HUES48 (cell line): ENCODE measurements at regions not wholly inside any gene's neighbourhood (a gene's known extent, or its start where the extent isn't known, plus 50 kb on each side); places are given as distances from the start of the nearest gene placed in this dataset.
A peak's percentile ranks its signal among the peaks of the same experiment; 100 is the strongest.
"Not testable (repeated sequence)": the region's sequence is repeated elsewhere in the genome, so short reads cannot be mapped to it uniquely, and the experiment has no call there.

Experiments used
- H3K27ac ChIP-seq: one replicate; pipeline ENCODE4 v1.7.0; 2013; ENCODE audit warnings: low read depth, low read length, inconsistent platforms
- H3K27me3 ChIP-seq: 2 replicates; pipeline ENCODE4 v1.6.1; 2013; ENCODE audit warnings: mild to moderate bottlenecking, low read length; ENCODE audit not compliant: control insufficient read depth, insufficient read depth
- H3K36me3 ChIP-seq: 2 replicates; pipeline ENCODE4 v1.6.1; 2013; ENCODE audit warnings: low read length; ENCODE audit not compliant: control insufficient read depth, insufficient read depth
- H3K4me1 ChIP-seq: 2 replicates; pipeline ENCODE4 v1.6.1; 2013; ENCODE audit warnings: mild to moderate bottlenecking, low read length; ENCODE audit not compliant: control insufficient read depth, insufficient read depth
- H3K4me3 ChIP-seq: 2 replicates; pipeline ENCODE4 v1.5.1; 2013; ENCODE audit warnings: mild to moderate bottlenecking, low read depth, low read length
- H3K9ac ChIP-seq: 2 replicates; pipeline ENCODE4 v1.6.1; 2013; ENCODE audit warnings: mild to moderate bottlenecking, low read depth, low read length, moderate library complexity
- H3K9me3 ChIP-seq: 2 replicates; pipeline ENCODE4 v1.6.1; 2013; ENCODE audit warnings: low read length; ENCODE audit not compliant: control insufficient read depth, insufficient read depth

- Histone ChIP-seq H3K4me3 (no peak overlapping the region), H3K27ac (no peak overlapping the region), H3K36me3 (no peaks in the 10 kb centered on the region), H3K4me1 (peaks cover 11% of the 10 kb centered on the region; the same call in 1 of the 2 replicates), H3K9ac (no peak overlapping the region), H3K9me3 (no peaks in the 10 kb centered on the region), H3K27me3 (no peaks in the 10 kb centered on the region)
Measured at GRCh38 chr4:86498863-86499166, 95.3 kb upstream of the PTPN13 start.

GRCh38 chr4:86500527-86500926 is 93.6 kb upstream of the PTPN13 start:
- no peaks in the 10 kb centered on the region for H3K36me3 ChIP-seq
- H3K27ac ChIP-seq: no peak overlapping the region
- no peak overlapping the region for H3K9ac ChIP-seq
- no peaks in the 10 kb centered on the region for H3K27me3 ChIP-seq
- H3K4me1 ChIP-seq: peaks cover 10% of the 10 kb centered on the region; the same call in 1 of the 2 replicates
- no peaks in the 10 kb centered on the region for H3K9me3 ChIP-seq
- H3K4me3 ChIP-seq: no peak overlapping the region

- Histone ChIP-seq H3K9ac (no peak overlapping the region), H3K27me3 (no peaks in the 10 kb centered on the region), H3K4me3 (no peak overlapping the region), H3K4me1 (peaks cover 11% of the 10 kb centered on the region; the same call in 1 of the 2 replicates), H3K27ac (no peak overlapping the region), H3K9me3 (no peaks in the 10 kb centered on the region), H3K36me3 (no peaks in the 10 kb centered on the region)
Measured at GRCh38 chr4:86502081-86502480, 92.0 kb upstream of the PTPN13 start.

GRCh38 chr4:86506591-86506990 is 87.5 kb upstream of the PTPN13 start:
- H3K27ac ChIP-seq: peak overlapping the region; percentile 61
- no peak overlapping the region for H3K9ac ChIP-seq
- peaks cover 15% of the 10 kb centered on the region; the same call in 1 of the 2 replicates for H3K4me1 ChIP-seq
- no peaks in the 10 kb centered on the region for H3K36me3 ChIP-seq
- no peaks in the 10 kb centered on the region for H3K27me3 ChIP-seq
- no peak overlapping the region for H3K4me3 ChIP-seq
- no peaks in the 10 kb centered on the region for H3K9me3 ChIP-seq

GRCh38 chr4:86508436-86508835 is 85.7 kb upstream of the PTPN13 start:
- Histone ChIP-seq H3K4me1 (peaks cover 15% of the 10 kb centered on the region; the same call in 1 of the 2 replicates), H3K9me3 (no peaks in the 10 kb centered on the region), H3K27me3 (no peaks in the 10 kb centered on the region), H3K36me3 (no peaks in the 10 kb centered on the region), H3K9ac (no peak overlapping the region), H3K4me3 (no peak overlapping the region), H3K27ac (no peak overlapping the region)

- Histone ChIP-seq H3K27me3 (no peaks in the 10 kb centered on the region), H3K27ac (no peak overlapping the region), H3K36me3 (no peaks in the 10 kb centered on the region), H3K4me3 (no peak overlapping the region), H3K9ac (no peak overlapping the region), H3K9me3 (no peaks in the 10 kb centered on the region; the same call in 1 of the 2 replicates), H3K4me1 (peaks cover 9% of the 10 kb centered on the region; the same call in 1 of the 2 replicates)
Measured at GRCh38 chr4:86511590-86511989, 82.5 kb upstream of the PTPN13 start.

- peaks cover 6% of the 10 kb centered on the region; the same call in 1 of the 2 replicates for H3K4me1 ChIP-seq
- H3K9ac ChIP-seq: no peak overlapping the region
- H3K9me3 ChIP-seq: no peaks in the 10 kb centered on the region; the same call in 1 of the 2 replicates
- no peaks in the 10 kb centered on the region for H3K36me3 ChIP-seq
- H3K4me3 ChIP-seq: no peak overlapping the region
- H3K27me3 ChIP-seq: no peaks in the 10 kb centered on the region
- H3K27ac ChIP-seq: no peak overlapping the region
Measured at GRCh38 chr4:86512631-86513030, 81.5 kb upstream of the PTPN13 start.

GRCh38 chr4:86515963-86516362 is 78.2 kb upstream of the PTPN13 start:
- not testable (repeated sequence) for H3K9ac ChIP-seq, H3K27ac ChIP-seq, H3K4me3 ChIP-seq, H3K36me3 ChIP-seq, H3K4me1 ChIP-seq, H3K27me3 ChIP-seq
- H3K9me3 ChIP-seq: peaks cover 11% of the 10 kb centered on the region; the same call in 1 of the 2 replicates

- H3K9me3 ChIP-seq: peaks cover 11% of the 10 kb centered on the region; the same call in 1 of the 2 replicates
- no peak overlapping the region for H3K27ac ChIP-seq
- H3K27me3 ChIP-seq: no peaks in the 10 kb centered on the region
- no peak overlapping the region for H3K9ac ChIP-seq
- H3K4me1 ChIP-seq: no peaks in the 10 kb centered on the region
- no peak overlapping the region for H3K4me3 ChIP-seq
- no peaks in the 10 kb centered on the region for H3K36me3 ChIP-seq
Measured at GRCh38 chr4:86521373-86521969, 72.6 kb upstream of the PTPN13 start.

- Histone ChIP-seq H3K27me3 (no peaks in the 10 kb centered on the region), H3K9ac (no peak overlapping the region), H3K4me1 (no peaks in the 10 kb centered on the region), H3K27ac (no peak overlapping the region), H3K4me3 (no peak overlapping the region), H3K9me3 (peaks cover 11% of the 10 kb centered on the region; the same call in 1 of the 2 replicates), H3K36me3 (no peaks in the 10 kb centered on the region)
Measured at GRCh38 chr4:86522349-86522748, 71.8 kb upstream of the PTPN13 start.

GRCh38 chr4:86523333-86523732 is 70.8 kb upstream of the PTPN13 start:
- Histone ChIP-seq H3K4me1 (no peaks in the 10 kb centered on the region), H3K9ac (no peak overlapping the region), H3K9me3 (peaks cover 11% of the 10 kb centered on the region; the same call in 1 of the 2 replicates), H3K27me3 (no peaks in the 10 kb centered on the region), H3K4me3 (no peak overlapping the region), H3K36me3 (no peaks in the 10 kb centered on the region), H3K27ac (no peak overlapping the region)
